C4-2B (cell line): ENCODE measurements at regions not wholly inside any gene's neighbourhood (a gene's known extent, or its start where the extent isn't known, plus 50 kb on each side); places are given as distances from the start of the nearest gene placed in this dataset.

Source experiments
- ZFX ChIP-seq: fragments of 450-650 bp; IDR thresholded peaks from 2 replicates; pipeline ENCODE4 v1.6.1; 2017
- TF ChIP-seq, protein P1 (sequence below): fragments of 450-650 bp; conservative IDR thresholded peaks from 2 replicates; pipeline ENCODE4 v1.5.1; 2017; ENCODE audit warnings: mild to moderate bottlenecking

DNA sequence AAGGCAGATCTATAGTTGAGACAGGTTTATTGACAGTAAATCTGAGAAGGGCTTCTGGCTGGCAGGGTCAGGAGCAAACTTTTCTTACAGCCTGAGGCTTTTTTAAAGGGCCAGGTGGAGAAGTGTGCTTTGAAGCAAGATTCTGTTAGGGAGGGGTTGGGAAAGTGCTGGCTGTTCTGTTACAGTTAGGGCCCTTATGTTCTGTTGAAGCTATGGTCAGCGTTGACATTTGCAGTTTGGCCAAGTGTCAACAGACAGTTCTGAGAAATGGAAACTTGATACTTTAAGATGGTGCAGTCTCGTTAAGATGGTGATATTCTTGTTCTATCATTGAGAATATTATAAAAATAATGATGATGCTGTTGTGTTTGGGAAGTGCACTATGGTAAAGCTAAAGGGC, 154.2 kb downstream of the RDH14 start:
- TF ChIP-seq, protein P1, sequence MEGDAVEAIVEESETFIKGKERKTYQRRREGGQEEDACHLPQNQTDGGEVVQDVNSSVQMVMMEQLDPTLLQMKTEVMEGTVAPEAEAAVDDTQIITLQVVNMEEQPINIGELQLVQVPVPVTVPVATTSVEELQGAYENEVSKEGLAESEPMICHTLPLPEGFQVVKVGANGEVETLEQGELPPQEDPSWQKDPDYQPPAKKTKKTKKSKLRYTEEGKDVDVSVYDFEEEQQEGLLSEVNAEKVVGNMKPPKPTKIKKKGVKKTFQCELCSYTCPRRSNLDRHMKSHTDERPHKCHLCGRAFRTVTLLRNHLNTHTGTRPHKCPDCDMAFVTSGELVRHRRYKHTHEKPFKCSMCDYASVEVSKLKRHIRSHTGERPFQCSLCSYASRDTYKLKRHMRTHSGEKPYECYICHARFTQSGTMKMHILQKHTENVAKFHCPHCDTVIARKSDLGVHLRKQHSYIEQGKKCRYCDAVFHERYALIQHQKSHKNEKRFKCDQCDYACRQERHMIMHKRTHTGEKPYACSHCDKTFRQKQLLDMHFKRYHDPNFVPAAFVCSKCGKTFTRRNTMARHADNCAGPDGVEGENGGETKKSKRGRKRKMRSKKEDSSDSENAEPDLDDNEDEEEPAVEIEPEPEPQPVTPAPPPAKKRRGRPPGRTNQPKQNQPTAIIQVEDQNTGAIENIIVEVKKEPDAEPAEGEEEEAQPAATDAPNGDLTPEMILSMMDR: no peak
- no peak for TF ChIP-seq ZFX
